ENCODE measurements at regions not wholly inside any gene's neighbourhood (a gene's known extent, or its start where the extent isn't known, plus 50 kb on each side); places are given as distances from the start of the nearest gene placed in this dataset.

DNA sequence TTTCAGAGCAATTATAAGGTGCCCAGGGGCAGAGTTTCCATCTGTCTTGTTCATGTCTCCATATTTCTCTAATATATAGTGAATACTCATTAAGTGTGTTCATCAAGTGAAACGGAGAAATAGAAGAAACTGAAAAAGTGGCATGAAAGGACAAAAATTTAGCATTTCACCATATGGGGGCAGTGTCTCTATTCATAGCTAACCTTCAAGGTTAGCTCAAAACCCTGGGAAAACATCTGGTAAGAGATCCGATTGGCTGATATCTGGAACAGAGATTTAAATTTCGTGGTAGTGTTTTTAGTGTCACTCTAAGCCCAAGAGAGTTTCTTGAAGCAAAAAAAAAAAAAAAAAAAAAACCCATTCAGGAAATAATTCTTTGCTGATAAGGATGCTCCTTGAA lies 367.5 kb downstream of the DAD1 start:
- H3K27ac Mint-ChIP-seq: no peak overlapping the region
- DNase-seq (peak; percentile 48), ATAC-seq (ENCODE audit: low read depth) (no peak)
- peaks cover 0 to 1% (median 0%) of the 10 kb centered on the region in 3 donors for H3K9me3 ChIP-seq (ENCODE audit: control extremely low read depth in 1 of 3, control insufficient read depth in 2 of 3, insufficient read depth in 1 of 3, low read length in 2 of 3)
- H3K4me1 Mint-ChIP-seq: peaks cover 25% of the 10 kb centered on the region
- H3K27me3 ChIP-seq (replicated peaks in 1 of 4; ENCODE audit: control extremely low read depth in 1 of 4, control insufficient read depth in 3 of 4, insufficient read depth in 4 of 4, low read length in 3 of 4): peaks cover 0 to 12% (median 7%) of the 10 kb centered on the region in 4 experiments
- CTCF ChIA-PET: interaction anchor here (0.6 to 1.5 kb wide), 11 partner anchors 9 to 1514 kb away, joined by 3 to 20 read pairs (median 4); no protein-coding TSS in a partner anchor
- H3K4me3 ChIP-seq (ENCODE audit: control extremely low read depth in 1 of 5, extremely low read depth in 1 of 5, insufficient read depth in 1 of 5, low read depth in 2 of 5, low read length in 4 of 5): no peak overlapping the region
- no peak overlapping the region for H3K9ac ChIP-seq (ENCODE audit: low read length)
- H2AFZ ChIP-seq (ENCODE audit: insufficient read depth, low read depth, low read length, poor library complexity, severe bottlenecking): no peak overlapping the region
- peaks cover 13 to 15% of the 10 kb centered on the region in 2 donors for H3K4me1 ChIP-seq (ENCODE audit: control insufficient read depth in 2 of 2, insufficient read depth in 2 of 2, low read length in 2 of 2)
- no peak overlapping the region for H3K4me3 Mint-ChIP-seq
- no peak overlapping the region for H3K27ac ChIP-seq (ENCODE audit: low read length in 2 of 2)
- no peak for TF ChIP-seq EZH2 (IDR thresholded peaks at IDR 0.05; ENCODE audit: borderline replicate concordance, insufficient read depth, low read depth, low read length, poor library complexity, severe bottlenecking)
- TF ChIP-seq, protein P1, sequence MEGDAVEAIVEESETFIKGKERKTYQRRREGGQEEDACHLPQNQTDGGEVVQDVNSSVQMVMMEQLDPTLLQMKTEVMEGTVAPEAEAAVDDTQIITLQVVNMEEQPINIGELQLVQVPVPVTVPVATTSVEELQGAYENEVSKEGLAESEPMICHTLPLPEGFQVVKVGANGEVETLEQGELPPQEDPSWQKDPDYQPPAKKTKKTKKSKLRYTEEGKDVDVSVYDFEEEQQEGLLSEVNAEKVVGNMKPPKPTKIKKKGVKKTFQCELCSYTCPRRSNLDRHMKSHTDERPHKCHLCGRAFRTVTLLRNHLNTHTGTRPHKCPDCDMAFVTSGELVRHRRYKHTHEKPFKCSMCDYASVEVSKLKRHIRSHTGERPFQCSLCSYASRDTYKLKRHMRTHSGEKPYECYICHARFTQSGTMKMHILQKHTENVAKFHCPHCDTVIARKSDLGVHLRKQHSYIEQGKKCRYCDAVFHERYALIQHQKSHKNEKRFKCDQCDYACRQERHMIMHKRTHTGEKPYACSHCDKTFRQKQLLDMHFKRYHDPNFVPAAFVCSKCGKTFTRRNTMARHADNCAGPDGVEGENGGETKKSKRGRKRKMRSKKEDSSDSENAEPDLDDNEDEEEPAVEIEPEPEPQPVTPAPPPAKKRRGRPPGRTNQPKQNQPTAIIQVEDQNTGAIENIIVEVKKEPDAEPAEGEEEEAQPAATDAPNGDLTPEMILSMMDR (IDR thresholded peaks at IDR 0.05): peak; percentile 66
- H4K20me1 ChIP-seq (ENCODE audit: control insufficient read depth, insufficient read depth, low read length, poor library complexity, severe bottlenecking): no peaks in the 10 kb centered on the region
- H3K79me2 ChIP-seq (ENCODE audit: control insufficient read depth, insufficient read depth, low read length): no peaks in the 10 kb centered on the region
- H3K9me3 Mint-ChIP-seq (ENCODE audit: insufficient read depth): no peaks in the 10 kb centered on the region
- H3K36me3 ChIP-seq (replicated peaks in 1 of 2; ENCODE audit: control extremely low read depth in 1 of 2, control insufficient read depth in 1 of 2, extremely low read depth in 1 of 2, insufficient read depth in 2 of 2, low read length in 1 of 2): no peaks in the 10 kb centered on the region
- WGBS (ENCODE audit: insufficient coverage): no CpG with 5 or more reads among the region's 3 CpGs
- POLR2A ChIA-PET: interaction anchor here (0.7 kb wide), 1 partner anchor 339 kb away, joined by 6 read pairs; no protein-coding TSS in a partner anchor
- H3K27me3 Mint-ChIP-seq: peaks cover 24% of the 10 kb centered on the region
- intact Hi-C loops (cut with micrococcal nuclease): no loop called here
- no peak overlapping the region for H3K4me2 ChIP-seq (replicated peaks; ENCODE audit: low read depth, low read length, poor library complexity, severe bottlenecking)

DNA sequence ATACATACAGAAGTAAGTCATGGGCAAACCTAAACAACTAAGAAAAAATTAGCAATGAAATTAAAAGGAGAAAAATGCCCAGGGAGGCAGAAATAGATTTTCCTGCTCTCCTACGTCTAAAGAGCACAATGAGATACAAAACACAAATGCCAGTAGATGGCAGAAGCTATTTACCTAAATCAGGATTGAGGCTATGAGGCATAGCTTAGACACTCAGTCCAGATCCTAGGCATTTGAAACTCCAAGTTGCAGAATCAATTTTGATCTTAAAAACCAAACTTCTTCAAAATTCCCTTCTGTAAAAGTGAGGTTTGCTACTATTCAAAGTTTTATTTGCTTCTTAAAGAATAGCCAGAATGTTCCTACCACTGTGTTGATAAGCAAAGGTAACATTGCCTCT lies 368.6 kb downstream of the DAD1 start:
- Histone ChIP-seq H4K20me1 (ENCODE audit: control insufficient read depth, insufficient read depth, low read length, poor library complexity, severe bottlenecking) (no peaks in the 10 kb centered on the region), H3K4me1 (ENCODE audit: control insufficient read depth in 2 of 2, insufficient read depth in 2 of 2, low read length in 2 of 2) (peaks cover 6 to 8% of the 10 kb centered on the region in 2 donors), H3K9ac (ENCODE audit: low read length) (no peak overlapping the region), H3K79me2 (ENCODE audit: control insufficient read depth, insufficient read depth, low read length) (no peaks in the 10 kb centered on the region), H3K9me3 (ENCODE audit: control extremely low read depth in 1 of 3, control insufficient read depth in 2 of 3, insufficient read depth in 1 of 3, low read length in 2 of 3) (peaks cover 0 to 1% (median 0%) of the 10 kb centered on the region in 3 donors), H3K36me3 (replicated peaks in 1 of 2; ENCODE audit: control extremely low read depth in 1 of 2, control insufficient read depth in 1 of 2, extremely low read depth in 1 of 2, insufficient read depth in 2 of 2, low read length in 1 of 2) (no peaks in the 10 kb centered on the region), H3K4me2 (replicated peaks; ENCODE audit: low read depth, low read length, poor library complexity, severe bottlenecking) (no peak overlapping the region), H3K4me3 (ENCODE audit: control extremely low read depth in 1 of 5, extremely low read depth in 1 of 5, insufficient read depth in 1 of 5, low read depth in 2 of 5, low read length in 4 of 5) (no peak overlapping the region), H3K27ac (ENCODE audit: low read length in 2 of 2) (no peak overlapping the region), H2AFZ (ENCODE audit: insufficient read depth, low read depth, low read length, poor library complexity, severe bottlenecking) (no peak overlapping the region), H3K27me3 (replicated peaks in 1 of 4; ENCODE audit: control extremely low read depth in 1 of 4, control insufficient read depth in 3 of 4, insufficient read depth in 4 of 4, low read length in 3 of 4) (peaks cover 0 to 20% (median 8%) of the 10 kb centered on the region in 4 experiments)
- ATAC-seq (ENCODE audit: low read depth) (no peak), DNase-seq (no peak)
- Mint-ChIP-seq H3K27me3 (peaks cover 24% of the 10 kb centered on the region), H3K4me3 (no peak overlapping the region), H3K9me3 (ENCODE audit: insufficient read depth) (no peaks in the 10 kb centered on the region), H3K4me1 (peaks cover 17% of the 10 kb centered on the region), H3K27ac (no peak overlapping the region)
- no CpG with 5 or more reads among the region's 1 CpG for WGBS (ENCODE audit: insufficient coverage)
- ChIA-PET CTCF (no interaction called here), POLR2A (no interaction called here)
- intact Hi-C loops (cut with micrococcal nuclease): no loop called here
- TF ChIP-seq, protein P1 (IDR thresholded peaks at IDR 0.05): no peak
- TF ChIP-seq EZH2 (IDR thresholded peaks at IDR 0.05; ENCODE audit: borderline replicate concordance, insufficient read depth, low read depth, low read length, poor library complexity, severe bottlenecking): no peak
